ENCODE measurements at regions not wholly inside any gene's neighbourhood (a gene's known extent, or its start where the extent isn't known, plus 50 kb on each side); places are given as distances from the start of the nearest gene placed in this dataset.

- Histone ChIP-seq H3K27me3 (ENCODE audit: control insufficient read depth, insufficient read depth, low read length) (no peaks in the 10 kb centered on the region), H3K4me1 (ENCODE audit: control insufficient read depth, insufficient read depth, low read length, poor library complexity, severe bottlenecking) (no peaks in the 10 kb centered on the region), H3K9me3 (ENCODE audit: control insufficient read depth in 2 of 2, low read length in 2 of 2) (no peaks in the 10 kb centered on the region), H3K36me3 (ENCODE audit: control insufficient read depth, insufficient read depth, low read length) (no peaks in the 10 kb centered on the region), H3K4me3 (ENCODE audit: low read depth, low read length) (no peak overlapping the region), H3K27ac (ENCODE audit: insufficient read depth, low read length, poor library complexity, severe bottlenecking) (no peak overlapping the region)
- Mint-ChIP-seq H3K9me3 (peaks cover 0 to 2% (median 0%) of the 10 kb centered on the region in 7 donors), H3K36me3 (no peaks in the 10 kb centered on the region), H3K4me1 (no peaks in the 10 kb centered on the region), H3K27ac (no peak overlapping the region), H3K4me3 (no peak overlapping the region), H3K27me3 (no peaks in the 10 kb centered on the region)
- DNase-seq (no peak), ATAC-seq (ENCODE audit: low read depth in 2 of 2) (no peak)
Measured at GRCh38 chr22:48275412-48275811, 1513.0 kb downstream of the TBC1D22A start.

- no peaks in the 10 kb centered on the region for H3K4me1 ChIP-seq (ENCODE audit: control insufficient read depth, insufficient read depth, low read length, poor library complexity, severe bottlenecking)
- peaks cover 0 to 4% (median 0%) of the 10 kb centered on the region in 7 donors for H3K9me3 Mint-ChIP-seq
- no peak overlapping the region for H3K4me3 ChIP-seq (ENCODE audit: low read depth, low read length)
- no peaks in the 10 kb centered on the region for H3K9me3 ChIP-seq (ENCODE audit: control insufficient read depth in 2 of 2, low read length in 2 of 2)
- DNase-seq, result no peak
- ATAC-seq (ENCODE audit: low read depth in 2 of 2), result no peak
- H3K27me3 ChIP-seq (ENCODE audit: control insufficient read depth, insufficient read depth, low read length), result no peaks in the 10 kb centered on the region
- H3K27ac Mint-ChIP-seq, result no peak overlapping the region
- no peaks in the 10 kb centered on the region for H3K36me3 ChIP-seq (ENCODE audit: control insufficient read depth, insufficient read depth, low read length)
- H3K27ac ChIP-seq (ENCODE audit: insufficient read depth, low read length, poor library complexity, severe bottlenecking), result no peak overlapping the region
- no peaks in the 10 kb centered on the region for H3K27me3 Mint-ChIP-seq
- no peak overlapping the region for H3K4me3 Mint-ChIP-seq
- H3K36me3 Mint-ChIP-seq, result no peaks in the 10 kb centered on the region
- no peaks in the 10 kb centered on the region for H3K4me1 Mint-ChIP-seq
Measured at GRCh38 chr22:48270731-48271130, 1508.3 kb downstream of the TBC1D22A start.

DNA sequence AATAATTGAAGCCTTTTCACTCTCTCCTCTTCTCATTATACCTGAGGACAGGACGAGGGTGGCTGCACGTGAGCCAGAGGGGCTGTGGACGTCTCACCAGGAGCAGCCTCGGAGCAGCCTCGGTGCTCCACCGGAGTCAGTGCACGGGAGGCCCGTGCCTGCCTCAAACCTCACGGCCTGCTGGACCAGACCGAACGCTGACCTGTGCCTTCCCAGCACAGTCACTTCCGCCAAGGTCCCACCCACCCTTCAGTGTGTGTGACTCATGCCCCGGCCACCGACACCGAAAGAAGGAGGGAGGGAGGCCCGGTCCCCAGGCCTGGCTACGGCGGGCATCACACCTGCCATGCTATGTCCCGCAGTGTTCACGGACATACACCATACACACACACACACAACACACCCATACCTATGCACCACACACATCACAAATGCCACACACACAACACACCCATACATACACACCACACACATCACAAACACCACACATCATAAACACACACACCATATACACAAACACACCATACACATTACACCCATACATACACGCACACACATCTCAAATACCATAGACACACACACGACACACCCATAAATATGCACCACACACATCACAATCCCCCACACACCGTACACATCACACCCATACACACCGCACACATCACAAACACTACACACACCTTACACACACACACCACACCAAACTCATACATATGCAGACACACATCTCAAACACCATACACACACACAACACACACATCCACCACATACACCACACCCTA lies 1506.5 kb downstream of the TBC1D22A start:
- no peak overlapping the region for H3K4me3 ChIP-seq (ENCODE audit: low read depth, low read length)
- Mint-ChIP-seq H3K4me3 (no peak overlapping the region), H3K4me1 (no peaks in the 10 kb centered on the region), H3K36me3 (no peaks in the 10 kb centered on the region), H3K9me3 (peaks cover 0 to 4% (median 0%) of the 10 kb centered on the region in 7 donors), H3K27me3 (no peaks in the 10 kb centered on the region), H3K27ac (no peak overlapping the region)
- DNase-seq, result no peak
- H3K27ac ChIP-seq (ENCODE audit: insufficient read depth, low read length, poor library complexity, severe bottlenecking), result no peak overlapping the region
- no peak for ATAC-seq (ENCODE audit: low read depth in 2 of 2)
- no peaks in the 10 kb centered on the region for H3K36me3 ChIP-seq (ENCODE audit: control insufficient read depth, insufficient read depth, low read length)
- H3K4me1 ChIP-seq (ENCODE audit: control insufficient read depth, insufficient read depth, low read length, poor library complexity, severe bottlenecking), result no peaks in the 10 kb centered on the region
- H3K9me3 ChIP-seq (ENCODE audit: control insufficient read depth in 2 of 2, low read length in 2 of 2), result no peaks in the 10 kb centered on the region
- no peaks in the 10 kb centered on the region for H3K27me3 ChIP-seq (ENCODE audit: control insufficient read depth, insufficient read depth, low read length)

DNA sequence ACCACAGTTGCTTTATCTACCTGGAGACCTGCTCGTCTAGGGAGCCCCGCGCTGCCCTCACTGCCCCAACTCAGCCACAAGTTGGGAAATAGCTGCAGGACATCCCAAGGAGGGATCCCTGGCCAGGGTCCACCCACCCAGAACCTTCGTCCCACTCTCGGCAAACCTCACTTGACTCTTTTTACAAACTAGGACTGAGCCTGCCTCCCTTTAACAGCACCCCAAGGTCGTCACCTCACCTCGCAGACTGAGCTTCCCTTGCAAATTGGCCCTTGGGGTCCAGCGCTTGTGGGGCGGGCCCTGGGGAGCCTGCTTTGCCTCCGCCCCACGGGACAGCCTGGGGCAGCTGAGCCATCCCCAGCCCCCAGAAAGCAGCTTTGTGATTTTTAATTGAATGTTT lies 1505.8 kb downstream of the TBC1D22A start:
- H3K9me3 Mint-ChIP-seq, result peaks cover 0 to 4% (median 0%) of the 10 kb centered on the region in 7 donors
- H3K4me3 Mint-ChIP-seq, result no peak overlapping the region
- H3K27ac Mint-ChIP-seq, result no peak overlapping the region
- Histone ChIP-seq H3K36me3 (ENCODE audit: control insufficient read depth, insufficient read depth, low read length) (no peaks in the 10 kb centered on the region), H3K27me3 (ENCODE audit: control insufficient read depth, insufficient read depth, low read length) (no peaks in the 10 kb centered on the region), H3K4me1 (ENCODE audit: control insufficient read depth, insufficient read depth, low read length, poor library complexity, severe bottlenecking) (no peaks in the 10 kb centered on the region), H3K4me3 (ENCODE audit: low read depth, low read length) (no peak overlapping the region), H3K27ac (ENCODE audit: insufficient read depth, low read length, poor library complexity, severe bottlenecking) (no peak overlapping the region), H3K9me3 (ENCODE audit: control insufficient read depth in 2 of 2, low read length in 2 of 2) (no peaks in the 10 kb centered on the region)
- H3K27me3 Mint-ChIP-seq, result no peaks in the 10 kb centered on the region
- H3K4me1 Mint-ChIP-seq, result no peaks in the 10 kb centered on the region
- H3K36me3 Mint-ChIP-seq, result no peaks in the 10 kb centered on the region
- DNase-seq, result no peak
- no peak for ATAC-seq (ENCODE audit: low read depth in 2 of 2)

- no peak overlapping the region for H3K4me3 ChIP-seq (ENCODE audit: low read depth, low read length)
- H3K36me3 Mint-ChIP-seq, result no peaks in the 10 kb centered on the region
- H3K4me1 Mint-ChIP-seq, result no peaks in the 10 kb centered on the region
- no peak overlapping the region for H3K27ac Mint-ChIP-seq
- ATAC-seq (ENCODE audit: low read depth in 2 of 2) (no peak), DNase-seq (no peak)
- no peaks in the 10 kb centered on the region for H3K27me3 Mint-ChIP-seq
- H3K4me3 Mint-ChIP-seq, result no peak overlapping the region
- no peaks in the 10 kb centered on the region for H3K36me3 ChIP-seq (ENCODE audit: control insufficient read depth, insufficient read depth, low read length)
- H3K9me3 ChIP-seq (ENCODE audit: control insufficient read depth in 2 of 2, low read length in 2 of 2), result no peaks in the 10 kb centered on the region
- no peak overlapping the region for H3K27ac ChIP-seq (ENCODE audit: insufficient read depth, low read length, poor library complexity, severe bottlenecking)
- H3K9me3 Mint-ChIP-seq, result peaks cover 0 to 4% (median 0%) of the 10 kb centered on the region in 7 donors
- no peaks in the 10 kb centered on the region for H3K4me1 ChIP-seq (ENCODE audit: control insufficient read depth, insufficient read depth, low read length, poor library complexity, severe bottlenecking)
- H3K27me3 ChIP-seq (ENCODE audit: control insufficient read depth, insufficient read depth, low read length), result no peaks in the 10 kb centered on the region
Measured at GRCh38 chr22:48267681-48268080, 1505.2 kb downstream of the TBC1D22A start.

DNA sequence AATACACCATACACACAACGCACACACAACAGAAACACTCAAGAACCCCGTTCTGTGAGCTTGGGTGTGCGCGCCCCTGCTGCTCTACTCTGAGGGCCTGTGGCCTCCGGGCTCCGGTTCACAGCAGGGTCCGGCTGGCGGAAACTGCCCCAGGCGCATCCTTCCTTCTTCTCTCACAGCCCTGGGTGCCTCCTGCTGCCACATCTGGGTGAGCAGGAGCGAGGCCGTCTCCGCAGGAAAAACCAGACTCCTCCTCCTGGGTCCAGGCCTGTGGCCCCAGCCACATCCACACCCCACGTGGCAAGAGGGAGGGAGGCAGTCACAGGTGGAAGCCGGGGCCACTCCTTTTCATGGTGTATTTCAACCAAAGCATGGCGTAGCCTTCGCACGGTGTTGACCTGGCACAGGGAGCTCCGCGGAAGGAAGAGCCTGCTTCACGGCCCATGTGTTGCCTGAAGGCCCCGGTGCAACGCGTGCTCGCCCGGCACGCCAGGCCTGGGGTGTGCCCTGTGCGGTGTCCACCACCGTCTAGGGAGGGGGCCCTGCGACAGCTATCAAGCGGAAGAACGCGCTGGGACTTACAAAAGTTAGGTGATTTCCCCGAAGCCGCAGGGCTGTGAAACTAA lies 1502.7 kb downstream of the TBC1D22A start:
- ATAC-seq (ENCODE audit: low read depth in 2 of 2) (no peak), DNase-seq (no peak)
- no peak overlapping the region for H3K4me3 ChIP-seq (ENCODE audit: low read depth, low read length)
- no peaks in the 10 kb centered on the region for H3K4me1 ChIP-seq (ENCODE audit: control insufficient read depth, insufficient read depth, low read length, poor library complexity, severe bottlenecking)
- Mint-ChIP-seq H3K4me1 (no peaks in the 10 kb centered on the region), H3K4me3 (no peak overlapping the region), H3K9me3 (peaks cover 0 to 4% (median 0%) of the 10 kb centered on the region in 7 donors), H3K36me3 (no peaks in the 10 kb centered on the region), H3K27me3 (no peaks in the 10 kb centered on the region), H3K27ac (no peak overlapping the region)
- no peaks in the 10 kb centered on the region for H3K36me3 ChIP-seq (ENCODE audit: control insufficient read depth, insufficient read depth, low read length)
- H3K27me3 ChIP-seq (ENCODE audit: control insufficient read depth, insufficient read depth, low read length), result no peaks in the 10 kb centered on the region
- H3K9me3 ChIP-seq (ENCODE audit: control insufficient read depth in 2 of 2, low read length in 2 of 2), result no peaks in the 10 kb centered on the region
- H3K27ac ChIP-seq (ENCODE audit: insufficient read depth, low read length, poor library complexity, severe bottlenecking), result no peak overlapping the region

DNA sequence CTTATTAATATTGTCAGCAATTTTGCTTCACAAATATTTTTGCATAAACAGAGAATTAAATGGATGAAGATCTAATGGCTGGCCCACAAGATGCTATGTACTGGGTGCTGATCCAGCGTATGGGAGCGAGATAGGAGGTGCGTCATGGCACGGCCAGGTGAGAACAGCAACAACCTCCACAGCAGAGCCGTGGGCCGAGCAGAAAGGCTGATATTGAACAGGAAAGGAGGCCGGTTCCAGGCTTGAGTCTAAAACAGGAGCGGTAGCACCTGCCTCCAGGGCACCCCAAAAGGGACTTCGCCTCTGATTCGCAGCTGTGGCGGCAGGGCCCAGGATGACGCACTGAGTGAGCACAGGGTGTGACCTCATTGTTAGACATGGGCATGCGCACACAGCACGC lies 1502.1 kb downstream of the TBC1D22A start:
- H3K4me3 ChIP-seq (ENCODE audit: low read depth, low read length), result no peak overlapping the region
- H3K27ac Mint-ChIP-seq, result no peak overlapping the region
- ATAC-seq (ENCODE audit: low read depth in 2 of 2) (no peak), DNase-seq (no peak)
- H3K36me3 Mint-ChIP-seq, result no peaks in the 10 kb centered on the region
- no peak overlapping the region for H3K27ac ChIP-seq (ENCODE audit: insufficient read depth, low read length, poor library complexity, severe bottlenecking)
- H3K4me1 ChIP-seq (ENCODE audit: control insufficient read depth, insufficient read depth, low read length, poor library complexity, severe bottlenecking), result no peaks in the 10 kb centered on the region
- no peaks in the 10 kb centered on the region for H3K27me3 ChIP-seq (ENCODE audit: control insufficient read depth, insufficient read depth, low read length)
- H3K36me3 ChIP-seq (ENCODE audit: control insufficient read depth, insufficient read depth, low read length), result no peaks in the 10 kb centered on the region
- no peaks in the 10 kb centered on the region for H3K9me3 ChIP-seq (ENCODE audit: control insufficient read depth in 2 of 2, low read length in 2 of 2)
- H3K9me3 Mint-ChIP-seq, result peaks cover 0 to 2% (median 0%) of the 10 kb centered on the region in 7 donors
- H3K4me3 Mint-ChIP-seq, result no peak overlapping the region
- H3K4me1 Mint-ChIP-seq, result no peaks in the 10 kb centered on the region
- H3K27me3 Mint-ChIP-seq, result no peaks in the 10 kb centered on the region
